HTR-8/SVneo (cell line): ENCODE measurements at regions not wholly inside any gene's neighbourhood (a gene's known extent, or its start where the extent isn't known, plus 50 kb on each side); places are given as distances from the start of the nearest gene placed in this dataset.
"Not testable (repeated sequence)": the region's sequence is repeated elsewhere in the genome, so short reads cannot be mapped to it uniquely, and the experiment has no call there.

Source experiments
- DNase-seq: peaks from one replicate; pipeline ENCODE4 v3.0.0; 2011; ENCODE audit warnings: low spot score, mixed read lengths; ENCODE audit not compliant: insufficient read length
- FAIRE-seq: peaks from 2 replicates; lab custom pipeline; 2011; peaks lifted over from hg19 to GRCh38; lab: Jason Lieb, UNC

DNA sequence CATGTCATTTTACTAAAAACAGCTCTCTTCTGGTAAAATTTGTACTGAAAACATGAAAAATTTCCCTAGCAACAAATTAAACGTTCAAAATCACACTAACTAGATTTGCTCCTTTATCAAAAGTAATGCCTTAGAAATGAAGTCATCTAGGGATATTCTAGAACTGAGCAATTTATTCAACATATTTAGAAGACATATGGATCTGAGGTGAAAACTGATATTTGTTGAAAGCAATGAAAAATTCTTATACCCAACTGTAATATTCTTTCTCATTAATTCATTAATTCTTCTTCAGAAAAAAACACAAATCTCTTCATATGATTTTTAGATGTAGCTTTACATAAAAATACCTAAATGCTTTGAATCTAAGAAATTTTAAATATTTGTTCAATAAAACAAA lies 604.9 kb downstream of the NR2F1-AS1 start:
- FAIRE-seq, result no peak
- no peak for DNase-seq

DNA sequence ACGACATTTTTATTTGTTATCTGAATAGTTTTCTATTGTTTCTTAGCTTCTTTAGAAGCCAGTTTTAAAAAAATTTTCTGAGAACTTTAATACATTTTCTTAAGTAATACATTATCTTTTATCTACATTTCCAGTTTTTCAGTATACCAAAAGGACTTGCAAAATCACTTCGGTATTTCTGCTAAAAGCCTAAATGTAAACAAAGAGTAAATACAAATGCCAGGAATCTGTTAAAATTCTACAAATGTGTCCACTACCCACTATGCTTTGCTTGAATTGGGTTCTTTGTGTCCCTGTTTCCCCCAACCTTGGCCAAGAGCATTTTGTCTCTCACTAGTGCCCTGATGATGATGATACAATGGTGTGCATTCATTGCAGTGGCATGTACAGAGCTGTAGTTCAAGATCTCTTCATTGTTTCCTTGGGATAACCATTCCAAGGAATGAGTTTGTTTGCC lies 611.2 kb downstream of the NR2F1-AS1 start:
- FAIRE-seq (no peak), DNase-seq (no peak)

DNA sequence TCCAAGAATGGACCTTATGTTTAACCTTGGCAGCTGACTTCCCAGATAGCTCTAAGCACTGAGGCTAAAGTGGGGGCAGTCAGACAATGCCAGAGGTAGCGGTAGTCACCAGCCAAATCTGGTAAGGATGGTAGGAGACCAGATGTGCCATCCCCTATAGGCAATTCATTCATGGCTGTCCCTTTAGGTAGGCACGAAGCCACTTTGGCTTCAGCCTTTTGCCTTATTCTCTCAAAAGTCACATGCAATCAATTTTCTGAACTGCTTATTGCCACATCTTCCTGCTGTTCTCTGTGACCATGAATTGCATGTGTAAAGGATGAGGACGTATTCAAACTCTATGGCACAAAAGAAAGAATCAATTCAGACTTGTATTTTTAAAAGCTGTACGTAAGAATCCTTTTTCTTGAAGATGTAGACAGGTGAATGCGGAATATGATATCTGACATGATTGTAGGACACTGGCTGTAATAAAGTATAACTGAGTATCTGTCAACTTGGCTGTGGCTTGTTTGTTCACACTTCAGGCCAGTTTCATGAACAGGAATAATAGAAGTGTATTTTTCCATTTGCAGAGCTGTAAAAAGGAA lies 611.7 kb downstream of the NR2F1-AS1 start:
- no peak for FAIRE-seq
- no peak for DNase-seq

DNA sequence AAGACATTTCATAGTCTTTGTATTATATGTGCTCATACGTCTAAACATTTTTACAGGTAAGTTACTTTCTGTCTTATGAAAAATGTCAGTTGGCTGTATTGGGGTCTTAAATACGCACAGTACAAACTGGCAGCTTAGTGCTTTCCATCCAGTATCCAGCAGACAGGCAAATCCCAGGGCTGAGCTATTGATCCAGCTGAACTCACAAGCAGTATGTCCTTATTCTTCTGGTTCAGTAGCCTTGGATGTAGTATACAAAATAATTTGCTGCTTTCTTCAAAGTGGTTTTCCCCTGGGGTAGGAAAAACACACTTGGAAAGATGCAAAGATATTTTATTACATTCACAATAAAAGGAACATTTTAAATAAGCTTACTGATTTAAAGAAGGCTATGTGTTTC lies 617.2 kb downstream of the NR2F1-AS1 start:
- no peak for FAIRE-seq
- no peak for DNase-seq

DNA sequence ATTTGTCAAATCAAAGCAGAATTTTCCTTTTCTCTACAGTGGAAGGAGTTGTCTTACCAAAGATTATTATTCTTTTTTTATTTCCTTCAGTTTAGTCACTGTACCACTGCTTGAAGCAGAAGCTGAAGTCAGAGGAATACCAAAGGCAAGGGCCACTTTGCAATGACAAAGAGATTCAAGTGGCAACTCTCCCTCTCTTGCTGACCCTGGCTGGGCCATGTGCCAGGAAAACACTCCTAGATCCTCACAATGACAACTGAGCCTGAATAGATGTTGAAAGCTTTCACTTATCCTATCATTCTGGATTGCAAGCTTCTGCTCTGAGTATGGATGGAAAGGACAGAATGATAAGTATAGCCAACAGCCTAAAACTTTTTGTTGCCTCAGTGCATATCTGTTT lies 618.3 kb downstream of the NR2F1-AS1 start:
- FAIRE-seq (no peak), DNase-seq (no peak)

DNA sequence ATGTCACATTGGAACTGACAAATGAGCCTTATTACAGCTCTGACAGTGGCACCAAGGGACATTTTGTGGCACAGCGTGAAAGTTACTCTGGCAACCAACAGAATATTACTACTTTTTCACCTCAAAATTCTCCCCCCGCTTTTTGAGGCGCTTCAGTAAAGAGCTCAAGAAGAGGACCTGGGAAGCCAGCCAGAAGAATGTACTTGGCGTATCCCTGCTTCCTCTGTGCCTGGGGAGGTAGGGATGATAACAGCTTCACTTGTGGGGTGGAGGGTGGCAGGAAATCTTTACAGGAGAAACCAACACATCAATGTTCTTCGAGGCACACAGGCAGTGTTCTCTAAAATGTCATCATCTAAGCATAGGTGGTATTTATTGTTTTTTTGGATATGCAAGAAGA lies 624.1 kb downstream of the NR2F1-AS1 start:
- no peak for FAIRE-seq
- DNase-seq, result no peak

DNA sequence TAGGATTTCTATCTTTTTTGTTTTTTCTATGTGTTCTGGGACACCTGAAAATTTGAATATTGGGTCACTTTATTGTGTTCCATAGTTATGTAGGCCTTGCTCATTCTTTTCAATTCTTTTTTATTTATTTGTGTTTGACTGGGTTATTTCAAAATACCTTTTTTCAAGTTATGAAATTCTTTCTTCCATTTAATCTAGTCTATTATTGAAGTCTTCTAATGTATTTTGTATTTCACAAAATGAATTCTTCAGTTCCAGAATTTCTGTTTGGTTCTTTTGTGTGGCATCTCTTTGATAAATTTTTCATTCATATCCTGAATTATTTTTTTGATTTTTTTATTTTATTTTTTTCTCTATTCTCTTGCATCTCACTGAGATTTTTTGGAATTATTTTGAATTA lies 628.8 kb downstream of the NR2F1-AS1 start:
- DNase-seq, result no peak
- FAIRE-seq, result no peak

DNA sequence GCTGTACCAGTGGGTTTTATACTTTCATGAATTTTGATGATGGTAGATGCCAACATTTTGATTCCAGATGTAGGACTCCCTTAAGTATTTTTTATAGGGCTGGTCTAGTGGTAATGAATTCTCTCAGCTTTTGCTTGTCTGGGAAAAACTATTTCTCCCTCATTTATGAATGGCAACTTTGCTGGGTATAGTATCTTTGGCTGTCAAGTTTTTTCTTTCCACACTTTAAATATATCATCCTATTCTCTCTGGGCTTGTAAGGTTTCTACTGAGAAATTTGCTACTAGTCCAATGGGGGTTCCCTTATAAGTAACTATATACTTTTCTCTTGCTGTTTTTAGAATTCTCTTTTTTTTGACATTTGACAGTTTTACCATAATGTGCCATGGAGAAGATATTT lies 629.3 kb downstream of the NR2F1-AS1 start:
- DNase-seq (no peak), FAIRE-seq (no peak)

DNA sequence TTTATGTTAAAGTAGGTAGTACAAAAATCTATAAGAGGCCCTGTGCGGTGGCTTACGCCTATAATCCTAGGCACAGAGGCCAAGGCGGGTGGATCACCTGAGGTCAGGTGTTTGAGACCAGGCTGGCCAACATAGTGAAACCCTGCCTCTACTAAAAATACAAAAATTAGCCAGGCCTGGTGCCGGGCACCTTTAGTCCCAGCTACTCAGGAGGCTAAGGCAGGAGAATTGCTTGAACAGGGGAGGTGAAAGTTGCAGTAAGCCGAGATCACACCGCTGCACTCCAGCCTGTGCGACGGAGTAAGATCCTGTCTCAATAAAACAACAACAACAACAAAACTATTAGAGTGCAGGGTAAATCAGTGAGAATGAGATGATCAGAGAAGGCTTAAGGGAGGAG lies 634.5 kb downstream of the NR2F1-AS1 start:
- FAIRE-seq (no peak), DNase-seq (no peak)

DNA sequence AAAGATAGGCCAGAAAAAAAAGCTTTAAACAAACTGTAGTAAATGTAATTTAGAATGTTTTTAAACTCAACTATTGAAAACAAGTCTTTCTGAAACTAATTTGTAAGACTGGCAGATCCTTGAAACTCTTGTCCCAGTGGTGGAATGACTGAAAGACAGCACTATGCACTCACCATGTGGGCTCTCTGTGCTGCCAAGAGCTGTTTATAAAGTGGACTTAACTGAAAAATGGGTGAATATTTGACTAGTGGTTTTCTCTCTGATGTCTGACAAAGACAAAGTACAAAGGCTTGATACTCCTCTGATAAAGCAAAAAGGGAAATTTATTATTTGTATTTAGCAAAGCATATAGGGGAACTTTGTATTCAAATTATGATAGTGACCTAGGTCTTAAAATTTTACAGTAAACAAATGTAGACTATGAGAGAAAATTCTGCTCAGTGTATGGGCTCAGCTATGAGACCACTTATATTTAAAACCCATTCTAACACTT lies 635.4 kb downstream of the NR2F1-AS1 start:
- DNase-seq (no peak), FAIRE-seq (no peak)

DNA sequence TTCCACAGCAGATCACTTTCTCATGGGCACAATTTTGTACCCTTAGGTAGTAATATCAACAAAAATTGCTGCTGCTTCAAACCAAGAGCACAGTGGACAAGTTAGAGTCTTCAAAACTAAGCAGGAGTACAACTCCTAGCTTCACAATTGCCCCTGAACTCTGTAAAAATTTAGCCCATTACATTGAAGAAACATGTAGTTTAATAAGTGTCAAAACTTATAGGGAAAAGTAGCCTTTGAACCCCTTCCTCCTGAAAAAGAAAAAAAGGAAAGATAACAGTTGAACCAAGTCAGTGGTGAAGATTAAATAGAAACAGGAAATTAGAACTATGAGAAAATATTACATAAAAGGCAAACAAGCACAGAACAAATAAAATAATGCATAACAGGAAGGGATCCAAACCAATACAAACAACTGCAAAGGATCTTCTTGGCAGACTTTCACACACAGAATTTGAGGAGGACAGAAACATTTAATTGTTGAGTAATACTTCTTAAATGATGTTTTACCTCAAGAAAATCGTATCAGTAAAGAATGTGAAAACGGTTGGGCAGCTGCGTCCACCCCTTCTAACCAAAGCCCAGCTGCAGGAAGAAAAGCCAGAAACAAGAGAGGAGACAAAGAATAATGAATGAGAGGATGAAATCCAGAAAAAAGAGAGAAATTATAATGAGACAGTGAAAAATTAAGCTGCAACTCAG lies 636.0 kb downstream of the NR2F1-AS1 start:
- no peak for DNase-seq
- FAIRE-seq, result no peak

DNA sequence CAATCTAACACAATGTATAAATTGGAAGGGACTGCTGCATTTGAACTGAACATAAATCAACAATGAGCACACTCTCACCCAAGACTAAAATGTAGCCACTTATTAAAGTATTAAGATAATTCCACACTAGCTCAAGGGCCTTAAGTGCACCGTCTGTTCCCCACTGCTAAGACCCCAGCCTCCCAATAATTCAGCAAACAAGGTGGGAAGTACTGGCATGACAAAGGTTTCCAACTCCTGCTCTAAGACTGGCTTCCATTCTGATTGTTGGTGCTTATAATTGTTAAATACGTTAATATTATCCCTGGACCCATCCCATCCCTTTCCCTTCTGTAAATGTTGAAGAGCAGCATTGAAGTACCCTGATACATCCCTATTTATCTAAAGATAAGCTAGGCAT lies 636.7 kb downstream of the NR2F1-AS1 start:
- FAIRE-seq, result no peak
- no peak for DNase-seq

DNA sequence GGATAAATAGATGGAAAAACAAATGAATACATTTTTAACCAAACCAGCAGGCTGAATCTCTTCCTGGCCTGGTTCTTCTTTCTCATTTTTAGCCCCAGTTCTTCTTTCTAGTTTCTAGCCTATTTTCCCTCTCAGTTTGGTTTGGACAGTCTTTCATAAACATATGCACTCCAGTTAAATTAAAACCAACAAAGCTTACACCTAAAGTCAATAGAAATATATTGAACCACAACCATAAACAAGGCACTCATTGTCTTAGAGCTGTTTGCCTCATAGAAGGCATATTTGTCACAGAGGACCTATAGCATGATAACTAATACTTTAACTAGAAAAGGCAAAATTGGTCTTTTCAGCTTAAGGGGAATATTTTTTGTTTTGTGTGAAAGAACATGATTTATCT lies 638.3 kb downstream of the NR2F1-AS1 start:
- DNase-seq (no peak), FAIRE-seq (no peak)

DNA sequence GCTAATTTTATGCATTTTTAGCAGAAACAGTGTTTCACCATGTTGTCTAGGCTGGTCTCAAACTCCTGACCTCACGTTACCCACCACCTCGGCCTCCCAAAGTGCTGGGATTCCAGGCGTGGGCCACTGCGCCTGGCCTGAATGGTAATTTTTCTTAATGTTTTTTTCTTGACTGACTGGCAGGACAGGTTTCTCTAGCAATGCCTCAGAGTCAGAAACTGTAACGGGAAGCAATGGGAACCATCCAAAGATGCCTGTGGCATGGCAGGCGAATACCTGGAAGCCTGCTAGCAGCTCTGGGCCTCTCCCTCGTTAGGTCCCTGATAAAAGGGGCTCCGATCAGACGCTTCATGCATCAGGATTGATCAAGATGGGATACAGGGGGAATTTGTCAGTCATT lies 639.2 kb downstream of the NR2F1-AS1 start:
- DNase-seq (no peak), FAIRE-seq (no peak)

DNA sequence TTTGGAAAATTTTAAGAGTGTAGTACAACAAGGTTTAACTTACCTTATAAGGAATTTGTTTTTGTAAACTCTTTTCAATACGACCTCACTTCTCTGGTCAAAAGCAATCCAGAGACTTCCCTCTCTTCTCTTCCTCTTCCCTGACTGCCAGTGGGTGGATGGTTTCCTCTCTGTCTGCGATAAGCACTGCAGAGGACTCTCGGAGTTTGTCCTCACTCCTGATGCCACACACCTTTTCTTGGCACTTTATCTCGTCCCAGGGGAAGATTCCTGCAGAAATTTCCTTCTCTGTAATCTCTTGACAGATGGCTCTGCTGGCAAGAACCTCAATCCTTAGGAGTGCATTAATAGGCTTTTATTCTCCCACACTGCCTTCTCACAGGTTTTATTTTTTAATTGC lies 641.6 kb downstream of the NR2F1-AS1 start:
- FAIRE-seq, result no peak
- DNase-seq, result no peak

DNA sequence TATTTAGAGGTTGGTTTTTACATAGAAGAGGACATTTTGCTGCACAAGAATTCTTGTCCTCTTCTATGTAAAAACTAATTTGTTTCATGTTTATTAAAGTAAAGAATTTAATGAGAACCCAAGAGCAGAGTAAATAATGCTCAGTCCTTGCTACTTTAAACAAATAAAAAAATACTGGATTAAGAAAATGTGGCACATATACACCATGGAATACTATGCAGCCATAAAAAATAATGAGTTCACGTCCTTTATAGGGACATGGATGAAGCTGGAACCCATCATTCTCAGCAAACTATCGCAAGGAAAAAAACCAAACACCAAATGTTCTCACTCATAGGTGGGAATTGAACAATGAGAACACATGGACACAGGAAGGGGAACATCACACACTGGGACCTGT lies 643.6 kb downstream of the NR2F1-AS1 start:
- not testable (repeated sequence) for FAIRE-seq, DNase-seq

DNA sequence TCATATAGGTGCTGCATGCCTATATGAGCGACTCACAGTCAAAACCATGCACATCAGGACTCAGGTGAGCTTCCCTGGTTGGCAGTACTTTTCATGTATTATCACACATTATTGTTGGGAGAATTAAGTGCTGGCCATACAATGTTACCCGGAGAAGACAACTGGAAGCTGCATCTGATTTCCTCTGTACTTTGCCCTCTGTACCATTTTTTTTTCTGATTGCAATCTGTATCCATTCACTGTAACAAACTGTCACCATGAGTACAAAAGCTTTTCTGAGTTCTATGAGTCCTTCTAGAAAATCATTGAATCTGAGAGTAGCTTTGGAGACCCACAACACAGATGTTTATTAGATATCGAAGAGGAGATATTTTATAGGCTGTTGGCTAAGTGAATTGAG lies 651.0 kb downstream of the NR2F1-AS1 start:
- no peak for FAIRE-seq

DNA sequence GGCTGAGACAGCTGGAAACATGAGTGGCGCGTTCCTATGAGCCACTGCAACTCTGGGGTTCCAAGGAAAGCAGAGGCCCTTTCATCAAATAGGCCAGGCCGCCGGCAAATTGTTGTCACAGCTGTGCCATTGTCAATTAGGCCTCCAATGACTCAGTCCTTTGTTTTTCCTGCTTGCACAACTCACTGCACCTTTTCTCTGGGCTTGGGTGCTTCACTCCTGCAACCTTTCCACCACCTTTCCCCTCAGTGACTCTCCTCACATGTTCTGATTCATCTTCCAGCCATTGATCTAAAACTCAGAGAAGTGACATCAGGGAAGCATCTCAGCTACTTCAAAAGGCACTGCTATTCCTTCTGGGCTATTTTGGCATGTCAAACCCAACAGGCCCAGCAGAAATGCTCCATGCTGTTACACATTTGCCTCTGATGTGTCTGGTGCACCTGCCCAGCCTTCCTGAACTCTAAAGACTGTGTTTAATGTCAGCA lies 653.7 kb downstream of the NR2F1-AS1 start:
- DNase-seq (no peak), FAIRE-seq (no peak)

More for the DNA sequence above, 651.0 kb downstream of the NR2F1-AS1 start:
- no peak for DNase-seq

DNA sequence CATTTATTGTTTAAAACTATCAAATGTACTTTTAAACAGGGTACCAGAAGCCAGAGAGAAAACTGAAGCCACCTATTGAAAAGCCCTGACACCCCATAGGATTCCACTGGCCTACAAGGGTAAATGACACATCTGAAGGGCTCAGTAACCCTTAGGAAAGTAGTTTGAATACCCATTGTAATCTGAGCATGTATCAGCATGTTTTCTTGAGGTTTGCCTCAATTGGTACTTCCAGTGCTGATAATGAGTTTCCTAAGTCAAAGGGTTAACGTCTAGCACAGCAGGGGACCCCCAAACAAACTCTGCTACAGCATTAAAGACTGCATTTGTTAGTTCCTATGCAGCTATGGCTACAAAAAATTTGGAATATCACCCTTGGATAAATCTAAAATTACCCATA lies 657.1 kb downstream of the NR2F1-AS1 start:
- DNase-seq (no peak), FAIRE-seq (no peak)

DNA sequence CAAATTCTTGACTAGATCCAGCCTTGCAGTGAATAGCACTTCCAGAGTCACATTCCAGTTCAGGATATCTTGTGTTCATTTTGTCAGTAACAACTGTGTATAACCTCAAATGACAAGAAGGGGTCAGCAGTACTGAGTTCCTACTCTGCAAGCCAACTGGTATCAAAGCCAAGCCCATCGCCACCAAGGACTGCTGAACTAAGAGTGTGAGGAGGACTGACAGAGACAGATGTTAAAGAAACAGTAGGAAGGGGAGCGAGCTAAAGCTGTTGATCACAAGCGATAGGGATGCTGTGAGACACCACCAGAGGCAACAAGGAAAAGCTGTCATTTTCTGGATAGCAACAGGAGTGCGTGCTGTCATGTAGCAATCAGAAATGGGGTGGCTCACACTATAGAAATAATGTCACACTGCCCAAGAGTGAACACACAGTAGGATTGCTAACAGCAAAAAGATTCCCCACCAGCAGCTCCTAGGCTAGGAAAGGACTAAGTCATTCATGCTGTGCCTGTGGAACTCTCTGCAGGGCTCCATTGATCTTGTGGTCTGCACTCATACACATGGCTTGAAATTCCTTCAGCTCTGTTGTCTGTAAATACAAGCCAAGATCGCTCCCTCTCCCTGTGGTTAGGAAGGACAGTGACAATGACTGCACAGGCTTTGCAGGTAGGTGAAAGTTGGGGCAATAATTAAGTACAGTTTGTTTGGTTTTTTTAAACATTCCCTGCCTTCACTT lies 658.6 kb downstream of the NR2F1-AS1 start:
- DNase-seq (no peak), FAIRE-seq (no peak)

DNA sequence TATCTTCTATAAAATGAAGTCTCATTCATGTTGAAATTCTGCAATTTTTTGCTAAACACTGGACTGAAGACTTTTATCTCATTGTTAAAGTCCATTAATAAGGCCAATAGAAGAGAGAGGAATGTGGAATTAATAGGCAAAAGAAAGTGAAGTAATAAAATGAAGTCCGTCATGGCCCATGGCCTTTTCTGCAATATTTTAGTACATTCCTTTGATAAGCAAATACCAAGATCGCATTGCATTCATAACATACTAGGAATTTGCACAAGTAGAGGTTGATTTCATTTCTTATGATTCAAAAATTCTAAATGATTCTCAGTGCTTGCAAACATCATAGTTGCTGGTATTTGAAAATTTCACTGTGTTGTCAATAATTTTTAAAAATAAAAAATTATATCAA lies 664.0 kb downstream of the NR2F1-AS1 start:
- DNase-seq, result no peak
- no peak for FAIRE-seq
